Effector CD4-positive, alpha-beta T cell (primary cell): ENCODE measurements at regions not wholly inside any gene's neighbourhood (a gene's known extent, or its start where the extent isn't known, plus 50 kb on each side); places are given as distances from the start of the nearest gene placed in this dataset.

Source experiments
- DNase-seq: peaks from one replicate; pipeline ENCODE4 v3.0.0-alpha.2; 2020

DNA sequence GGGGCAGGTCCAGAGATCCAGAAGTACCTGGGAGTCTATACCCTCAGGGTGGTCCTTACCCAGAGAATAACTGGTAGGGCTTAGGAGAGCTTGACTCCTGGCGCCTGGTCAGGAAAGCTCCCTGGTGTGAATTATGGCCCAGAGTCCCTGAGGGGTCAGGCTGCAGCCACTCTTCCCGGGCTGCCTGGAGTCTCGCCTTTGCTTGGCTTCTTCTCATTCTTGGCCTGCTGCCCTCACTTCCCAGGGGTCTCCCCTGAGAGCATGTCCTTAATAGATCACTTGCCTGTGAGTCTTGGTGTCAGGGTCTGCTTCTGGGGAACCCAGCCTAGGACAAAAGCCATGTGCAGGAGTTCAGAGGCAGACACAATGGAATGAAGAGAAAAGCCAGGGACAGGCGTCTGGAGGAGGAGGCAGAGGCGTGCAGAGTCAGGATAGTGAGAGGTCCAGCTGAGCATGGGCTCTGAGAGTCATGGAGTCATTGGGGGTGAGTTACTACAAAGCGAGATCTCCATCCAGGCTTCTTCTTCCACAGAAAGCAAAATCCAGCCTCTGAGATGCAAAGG, 212.3 kb downstream of the TFAP2C start:
- no peak for DNase-seq

DNA sequence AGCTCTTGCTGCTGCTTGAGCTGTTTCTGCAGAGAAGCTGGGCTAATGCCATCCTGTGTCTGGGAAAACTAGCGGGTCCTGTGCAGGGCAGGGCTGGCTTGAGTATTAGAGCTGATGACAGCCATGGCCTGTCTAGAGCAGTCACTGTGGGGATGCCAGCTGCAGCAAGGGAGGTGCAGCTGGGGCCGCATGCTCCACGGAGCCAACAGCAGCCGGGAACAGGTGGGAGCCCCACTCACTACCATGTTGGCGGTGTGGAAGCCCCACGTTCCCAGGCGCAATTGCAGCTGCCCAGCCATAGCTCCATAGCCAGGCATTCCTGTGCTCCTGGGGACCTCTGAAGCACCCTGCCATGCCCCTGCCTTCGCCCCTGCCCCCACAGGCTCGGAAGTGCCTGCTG, 212.9 kb downstream of the TFAP2C start:
- no peak for DNase-seq

- DNase-seq: no peak
Measured at GRCh38 chr20:56843386-56843785, 214.3 kb downstream of the TFAP2C start.

- no peak for DNase-seq
Measured at GRCh38 chr20:56843817-56844216, 214.7 kb downstream of the TFAP2C start.

GRCh38 chr20:56845546-56846086, 216.5 kb downstream of the TFAP2C start:
- no peak for DNase-seq

DNA sequence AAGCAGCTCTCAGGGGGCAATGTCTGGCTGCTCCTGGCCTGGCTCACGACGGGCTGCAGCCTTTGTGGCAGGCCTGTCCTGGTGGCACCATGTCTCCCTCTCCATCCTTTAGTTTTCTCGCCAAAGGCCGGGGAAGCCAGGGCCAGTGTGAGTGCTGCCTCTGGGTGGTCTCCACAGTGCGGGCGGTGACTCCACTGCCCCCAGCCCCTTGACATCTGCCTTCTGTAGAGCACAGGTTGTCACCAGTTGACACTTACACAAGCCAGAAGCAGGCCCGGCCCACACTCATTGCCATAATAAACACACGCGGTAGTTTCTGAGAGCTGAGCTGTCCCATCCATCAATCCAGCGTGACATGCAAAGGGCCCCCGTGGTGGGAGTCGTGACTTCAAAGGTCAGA, 219.5 kb downstream of the TFAP2C start:
- DNase-seq: no peak

DNA sequence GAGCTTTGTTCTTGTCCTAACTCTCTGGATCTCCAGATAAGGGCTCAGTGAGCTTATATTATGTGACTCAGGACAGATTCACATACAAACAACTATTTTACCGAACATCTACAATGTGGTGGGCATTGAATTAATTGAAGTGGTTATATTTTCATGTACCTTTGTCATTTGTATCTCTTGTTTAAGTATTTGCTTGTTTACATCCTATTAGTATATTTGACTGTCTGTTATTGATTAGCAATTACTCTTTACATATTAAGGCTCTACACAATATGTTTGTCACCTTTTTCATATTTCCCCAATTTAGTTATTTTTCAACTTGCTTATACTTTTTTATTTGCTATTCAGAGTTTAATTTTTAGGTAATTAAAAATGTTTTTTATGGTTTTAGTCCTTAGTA, 222.4 kb downstream of the TFAP2C start:
- no peak for DNase-seq

- DNase-seq: no peak
Measured at GRCh38 chr20:56855708-56856107, 226.6 kb downstream of the TFAP2C start.

- DNase-seq: no peak
Measured at GRCh38 chr20:56857950-56858349, 228.8 kb downstream of the TFAP2C start.

DNA sequence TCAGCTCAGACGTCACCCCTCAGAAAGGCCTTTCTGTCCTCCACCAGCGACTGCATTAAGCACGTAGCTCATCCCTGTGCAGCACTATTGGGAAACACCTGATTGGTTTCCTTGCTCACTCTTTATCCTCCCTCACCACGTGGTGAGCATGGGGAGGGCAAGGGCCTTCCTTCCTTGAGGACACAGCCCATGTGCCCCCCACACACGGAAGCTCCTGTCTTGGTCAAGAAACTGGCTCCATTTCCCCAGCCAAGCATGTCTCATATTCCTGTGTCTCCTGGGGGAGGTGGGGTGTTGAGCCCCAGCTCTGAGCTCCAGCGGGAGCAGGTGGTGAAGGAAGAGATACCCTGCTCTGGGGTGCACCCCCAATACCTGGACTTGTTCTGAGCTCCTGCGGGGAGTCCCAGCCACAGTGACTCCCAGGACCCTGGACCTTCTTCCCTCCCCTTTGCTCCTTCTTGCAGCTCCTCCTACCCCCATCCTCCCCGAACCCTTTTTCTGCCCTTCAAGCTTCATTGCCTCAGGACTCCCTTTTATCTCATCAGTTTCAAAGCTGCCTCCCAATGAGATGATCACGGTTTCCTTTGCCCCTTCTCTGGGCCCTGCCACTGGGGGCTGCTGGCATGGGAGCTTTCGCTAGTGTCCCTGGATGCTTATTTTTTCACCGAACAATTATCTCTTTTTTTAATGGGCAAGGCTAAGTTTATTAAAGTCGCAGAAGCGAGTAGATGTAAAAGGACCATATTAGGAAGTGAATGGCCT, 230.1 kb downstream of the TFAP2C start:
- no peak for DNase-seq

DNA sequence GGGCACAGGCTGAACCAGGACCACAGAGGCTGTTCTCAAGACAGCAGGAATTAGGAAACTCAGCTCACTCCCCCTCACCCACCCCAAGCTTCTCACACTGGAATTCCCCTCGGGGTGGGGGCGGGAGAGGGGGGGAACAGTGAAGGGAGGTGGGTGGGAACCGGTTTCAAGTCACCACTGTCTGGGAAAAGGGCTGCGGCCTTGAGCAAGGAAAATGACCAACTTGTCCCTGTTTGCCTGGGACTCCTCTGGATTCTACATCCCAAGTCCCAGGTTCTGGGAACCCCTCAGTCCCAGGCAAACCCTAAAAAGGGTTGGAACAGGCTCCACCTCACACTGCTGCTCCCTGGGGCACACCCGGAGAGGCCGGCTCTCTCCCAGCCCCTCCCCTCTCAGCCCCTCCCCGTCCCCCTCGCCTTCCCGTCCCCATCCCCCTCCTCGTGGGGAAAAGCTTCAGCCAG, 230.7 kb downstream of the TFAP2C start:
- DNase-seq: no peak

DNA sequence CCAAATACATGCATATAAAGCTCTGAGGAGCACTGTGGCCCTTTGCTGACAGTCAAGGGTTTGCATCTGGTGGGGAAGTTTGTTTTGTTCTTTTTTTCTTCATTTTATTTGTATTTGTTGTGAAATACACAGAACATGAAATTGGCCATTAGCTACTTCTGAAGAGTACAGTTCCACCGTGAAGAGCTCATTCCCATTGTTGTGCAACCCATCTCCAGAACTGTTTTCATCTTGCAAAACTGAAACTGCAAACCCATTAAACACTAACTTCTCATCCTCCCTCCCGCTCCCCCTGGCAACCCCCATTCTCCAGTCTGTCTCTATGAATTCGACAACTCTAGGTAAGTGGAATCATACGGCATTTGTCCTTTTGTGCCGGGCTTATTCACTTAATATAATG, 231.3 kb downstream of the TFAP2C start:
- DNase-seq: no peak

DNA sequence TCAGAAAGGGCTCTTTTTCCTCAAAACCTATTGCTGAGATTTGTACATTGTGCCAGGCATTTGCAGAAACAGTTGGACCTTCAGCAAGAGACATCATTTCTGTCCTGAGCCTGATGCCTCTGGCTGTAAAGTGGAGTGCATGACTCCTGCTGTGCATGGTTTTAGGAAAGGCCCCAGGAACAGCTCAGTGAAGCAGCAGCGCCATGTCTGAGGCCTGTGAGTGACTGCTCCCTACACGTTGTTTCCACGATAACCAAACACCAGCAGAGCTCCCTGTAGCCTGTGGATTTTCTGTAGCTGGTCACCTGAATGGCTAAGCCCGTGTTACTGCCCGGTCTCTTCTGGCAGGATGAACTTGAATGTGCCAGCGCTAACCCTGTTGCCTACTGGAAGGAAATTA, 232.5 kb downstream of the TFAP2C start:
- DNase-seq: no peak

GRCh38 chr20:56865055-56865454, 235.9 kb downstream of the TFAP2C start:
- DNase-seq: no peak

GRCh38 chr20:56867128-56867527, 238.0 kb downstream of the TFAP2C start:
- no peak for DNase-seq

DNA sequence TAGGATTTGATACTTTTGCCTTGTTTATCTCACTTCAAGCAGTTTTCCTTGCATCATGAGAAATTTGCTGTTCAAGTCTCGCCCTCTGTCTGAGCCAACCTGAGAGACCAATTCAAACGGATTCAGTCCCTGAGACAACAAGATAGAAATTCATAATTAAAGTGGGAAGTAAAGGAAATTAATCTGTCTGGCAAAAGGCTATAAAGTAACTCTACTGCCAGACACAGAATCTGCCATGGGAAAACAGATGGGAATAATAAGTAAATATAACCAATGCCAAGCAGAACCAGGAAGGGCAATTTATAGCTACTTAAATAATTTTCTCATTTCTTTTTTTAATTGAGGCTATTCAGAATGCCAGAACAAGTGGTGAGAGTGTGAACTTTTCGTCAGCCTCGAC, 239.6 kb downstream of the TFAP2C start:
- no peak for DNase-seq

GRCh38 chr20:56870271-56870670, 241.2 kb downstream of the TFAP2C start:
- DNase-seq: no peak

DNA sequence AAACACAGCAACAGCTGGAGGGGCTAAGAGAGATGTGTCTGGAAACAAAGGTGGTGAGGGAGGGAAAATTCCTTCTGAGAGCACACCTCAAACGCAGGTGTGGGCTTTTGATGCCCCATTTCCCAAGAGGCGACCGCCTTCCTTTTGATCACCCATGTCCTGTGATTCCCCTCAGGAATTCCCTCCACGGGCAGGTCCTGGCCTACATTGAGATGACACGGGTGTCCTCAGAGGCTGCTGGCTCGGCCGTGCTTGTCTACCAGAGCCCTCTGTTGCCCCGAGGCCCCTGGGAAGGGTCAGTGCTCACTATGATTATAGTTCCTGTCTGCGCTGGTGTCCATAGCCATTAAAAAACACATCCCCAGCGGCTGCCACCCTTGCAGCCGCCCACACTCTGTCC, 242.6 kb downstream of the TFAP2C start:
- DNase-seq: no peak

DNA sequence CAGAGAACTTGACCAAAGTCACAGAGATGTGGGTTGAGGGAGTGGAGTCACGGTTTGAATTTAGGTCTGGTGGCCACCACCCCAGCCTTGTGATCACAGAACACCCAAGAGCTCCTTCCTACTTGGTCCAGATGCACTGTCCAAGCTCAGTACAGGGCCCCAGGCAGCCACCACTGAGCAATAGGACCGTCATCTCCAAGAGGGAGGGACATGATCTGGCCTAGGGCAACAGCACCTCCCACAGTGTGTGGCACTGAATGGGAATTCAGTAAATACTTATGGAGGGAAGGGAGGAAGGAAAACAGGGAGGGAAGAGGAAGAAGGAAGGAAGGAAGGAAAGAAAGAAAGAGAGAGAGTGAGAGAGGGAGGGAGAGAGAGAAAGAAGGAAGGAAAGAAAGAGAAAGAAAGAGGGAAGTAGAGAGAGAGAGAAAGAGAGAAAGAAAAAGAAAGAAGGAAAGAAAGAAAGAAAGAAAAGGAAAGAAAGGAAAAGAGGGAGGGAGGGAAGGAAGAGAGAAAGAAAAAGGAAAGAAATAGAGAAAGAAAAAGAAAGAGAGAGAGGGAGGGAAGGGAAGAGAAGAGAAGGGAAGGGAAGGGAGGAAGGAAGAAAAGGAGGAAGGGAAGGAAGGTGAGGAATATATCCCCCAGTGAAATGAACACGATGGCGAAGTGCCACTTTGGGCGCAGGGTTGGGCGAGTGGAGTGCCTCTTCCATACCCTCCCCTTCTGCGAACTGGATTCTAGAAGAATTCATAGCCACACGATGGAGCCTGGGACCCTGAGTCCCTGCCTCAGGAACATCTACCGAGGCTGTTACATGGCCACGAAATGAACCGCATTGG, 243.7 kb downstream of the TFAP2C start:
- no peak for DNase-seq

- DNase-seq: no peak
Measured at GRCh38 chr20:56873836-56874235, 244.7 kb downstream of the TFAP2C start.

GRCh38 chr20:56875052-56875659, 246.1 kb downstream of the TFAP2C start:
- DNase-seq: no peak

- no peak for DNase-seq
Measured at GRCh38 chr20:56875803-56876202, 246.7 kb downstream of the TFAP2C start.

DNA sequence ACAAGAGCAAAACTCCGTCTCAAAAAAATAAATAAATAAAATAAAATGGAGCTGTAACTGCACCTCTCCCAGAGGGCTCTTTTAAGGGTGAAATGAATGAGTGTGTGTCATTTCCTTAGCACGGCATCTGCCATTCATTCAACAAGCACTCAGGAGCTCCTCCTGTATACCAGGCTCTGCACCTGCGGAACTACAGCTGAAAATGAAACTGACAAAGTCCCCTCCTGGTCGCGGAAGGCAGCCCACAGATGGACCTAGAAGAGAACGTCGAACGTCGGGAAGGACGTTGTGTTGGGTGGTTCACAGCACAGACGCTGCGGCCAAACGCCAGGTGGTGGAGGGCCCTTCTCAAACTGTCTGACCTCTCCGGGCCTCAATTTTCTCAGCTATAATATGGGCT, 256.4 kb downstream of the TFAP2C start:
- no peak for DNase-seq
